ENCODE measurements at regions not wholly inside any gene's neighbourhood (a gene's known extent, or its start where the extent isn't known, plus 50 kb on each side); places are given as distances from the start of the nearest gene placed in this dataset.

- Histone ChIP-seq H3K27ac (ENCODE audit: low read depth, low read length) (no peak overlapping the region), H3K4me2 (ENCODE audit: low read depth, low read length, poor library complexity, severe bottlenecking) (no peak overlapping the region), H3K9me3 (ENCODE audit: insufficient read depth, low read length) (no peaks in the 10 kb centered on the region), H3K4me3 (ENCODE audit: insufficient read depth, low read length, poor library complexity, severe bottlenecking) (no peak overlapping the region), H3K9me2 (replicated peaks; ENCODE audit: insufficient read depth, low read length) (no peaks in the 10 kb centered on the region), H4K20me1 (ENCODE audit: low read depth, low read length) (no peaks in the 10 kb centered on the region), H3K79me2 (ENCODE audit: insufficient read depth, low read length) (no peaks in the 10 kb centered on the region), H3K27me3 (ENCODE audit: low read length) (no peaks in the 10 kb centered on the region), H3K9ac (ENCODE audit: low read length) (no peak overlapping the region), H2AFZ (ENCODE audit: low read depth, low read length, severe bottlenecking) (no peak overlapping the region), H3K36me3 (ENCODE audit: low read length) (no peaks in the 10 kb centered on the region), H3F3A (ENCODE audit: insufficient read depth) (no peaks in the 10 kb centered on the region)
- TF ChIP-seq EZH2phosphoT487 (conservative IDR thresholded peaks at IDR 0.05; ENCODE audit: low read length) (no peak), CTCF (IDR thresholded peaks at IDR 0.05; ENCODE audit: insufficient read depth, low read length, poor library complexity, severe bottlenecking) (no peak)
Measured at GRCh38 chr2:101609433-101609832, 88.1 kb upstream of the MAP4K4 start.

GRCh38 chr2:101608408-101609310, 88.8 kb upstream of the MAP4K4 start:
- Histone ChIP-seq H3K9ac (ENCODE audit: low read length) (no peak overlapping the region), H2AFZ (ENCODE audit: low read depth, low read length, severe bottlenecking) (no peak overlapping the region), H3K27ac (ENCODE audit: low read depth, low read length) (no peak overlapping the region), H3K4me3 (ENCODE audit: insufficient read depth, low read length, poor library complexity, severe bottlenecking) (no peak overlapping the region), H3K9me2 (replicated peaks; ENCODE audit: insufficient read depth, low read length) (no peaks in the 10 kb centered on the region), H3K4me2 (ENCODE audit: low read depth, low read length, poor library complexity, severe bottlenecking) (no peak overlapping the region), H3K79me2 (ENCODE audit: insufficient read depth, low read length) (no peaks in the 10 kb centered on the region), H3K36me3 (ENCODE audit: low read length) (no peaks in the 10 kb centered on the region), H3K9me3 (ENCODE audit: insufficient read depth, low read length) (no peaks in the 10 kb centered on the region), H3F3A (ENCODE audit: insufficient read depth) (no peaks in the 10 kb centered on the region), H4K20me1 (ENCODE audit: low read depth, low read length) (no peaks in the 10 kb centered on the region), H3K27me3 (ENCODE audit: low read length) (no peaks in the 10 kb centered on the region)
- TF ChIP-seq CTCF (IDR thresholded peaks at IDR 0.05; ENCODE audit: insufficient read depth, low read length, poor library complexity, severe bottlenecking) = no peak
- TF ChIP-seq EZH2phosphoT487 (conservative IDR thresholded peaks at IDR 0.05; ENCODE audit: low read length) = no peak

DNA sequence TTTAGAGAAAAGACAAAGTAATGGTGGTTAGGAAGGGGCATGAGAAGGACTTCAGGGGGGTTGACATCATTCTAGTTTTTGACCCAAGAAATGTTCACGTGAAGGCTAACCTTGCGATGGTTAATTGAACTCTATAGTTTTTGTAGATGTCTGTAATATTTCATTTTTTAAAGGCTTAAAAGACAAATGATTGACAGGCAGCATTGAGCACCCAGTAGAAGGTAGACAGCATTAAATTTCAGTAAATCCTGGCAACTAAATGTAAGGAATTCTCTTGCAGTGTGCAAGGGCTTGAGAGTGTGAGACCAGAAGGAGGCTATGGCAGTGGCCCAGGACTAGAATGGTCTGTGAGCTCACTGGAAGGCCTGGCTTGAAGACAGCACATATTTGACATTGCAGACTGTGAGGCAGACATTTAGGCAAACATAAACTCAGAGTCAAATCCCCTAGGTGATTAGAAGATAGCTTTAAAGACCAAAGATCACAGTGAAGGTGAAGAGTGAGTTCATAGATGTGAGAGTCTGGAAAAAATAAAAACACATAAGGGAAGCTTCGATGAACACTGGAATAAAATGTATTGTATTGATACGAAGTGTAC, 100.1 kb upstream of the MAP4K4 start:
- Histone ChIP-seq H3K4me2 (ENCODE audit: low read depth, low read length, poor library complexity, severe bottlenecking) (no peak overlapping the region), H3K9me2 (replicated peaks; ENCODE audit: insufficient read depth, low read length) (no peaks in the 10 kb centered on the region), H3K79me2 (ENCODE audit: insufficient read depth, low read length) (no peaks in the 10 kb centered on the region), H4K20me1 (ENCODE audit: low read depth, low read length) (no peaks in the 10 kb centered on the region), H3K27me3 (ENCODE audit: low read length) (no peaks in the 10 kb centered on the region), H3K27ac (ENCODE audit: low read depth, low read length) (no peak overlapping the region), H3K4me3 (ENCODE audit: insufficient read depth, low read length, poor library complexity, severe bottlenecking) (no peak overlapping the region), H3K9ac (ENCODE audit: low read length) (no peak overlapping the region), H2AFZ (ENCODE audit: low read depth, low read length, severe bottlenecking) (no peak overlapping the region), H3K36me3 (ENCODE audit: low read length) (no peaks in the 10 kb centered on the region), H3F3A (ENCODE audit: insufficient read depth) (no peaks in the 10 kb centered on the region), H3K9me3 (ENCODE audit: insufficient read depth, low read length) (no peaks in the 10 kb centered on the region)
- TF ChIP-seq EZH2phosphoT487 (conservative IDR thresholded peaks at IDR 0.05; ENCODE audit: low read length) (no peak), CTCF (IDR thresholded peaks at IDR 0.05; ENCODE audit: insufficient read depth, low read length, poor library complexity, severe bottlenecking) (no peak)
